ENCODE measurements at regions not wholly inside any gene's neighbourhood (a gene's known extent, or its start where the extent isn't known, plus 50 kb on each side); places are given as distances from the start of the nearest gene placed in this dataset.

GRCh38 chr14:58744801-58745394, 107.1 kb downstream of the DACT1 start:
- no peak for TF ChIP-seq CTCF (conservative IDR thresholded peaks at IDR 0.05)
- no peak for TF ChIP-seq EZH2 (IDR thresholded peaks at IDR 0.05; ENCODE audit: low read depth)
